Testis (tissue), 2 donors: ENCODE measurements at regions not wholly inside any gene's neighbourhood (a gene's known extent, or its start where the extent isn't known, plus 50 kb on each side); places are given as distances from the start of the nearest gene placed in this dataset.

ENCODE experiments used
- POLR2A ChIP-seq: fragments of 450-650 bp; IDR thresholded peaks from one replicate; pipeline ENCODE4 v1.6.1; 2017; ENCODE audit warnings: antibody characterized with exemption, mild to moderate bottlenecking, moderate library complexity
- TF ChIP-seq, protein P1 (sequence below), 3 experiments: fragments of 450-650 bp in 2 of 3; fragments of 200-600 bp in 1 of 3; sonication (generic) in 1 of 3; IDR thresholded peaks; one replicate each; pipeline ENCODE4 v1.5.1; 2016 to 2019; ENCODE audit warnings: antibody characterized with exemption in 3 of 3, mild to moderate bottlenecking in 2 of 3, moderate library complexity in 1 of 3

DNA sequence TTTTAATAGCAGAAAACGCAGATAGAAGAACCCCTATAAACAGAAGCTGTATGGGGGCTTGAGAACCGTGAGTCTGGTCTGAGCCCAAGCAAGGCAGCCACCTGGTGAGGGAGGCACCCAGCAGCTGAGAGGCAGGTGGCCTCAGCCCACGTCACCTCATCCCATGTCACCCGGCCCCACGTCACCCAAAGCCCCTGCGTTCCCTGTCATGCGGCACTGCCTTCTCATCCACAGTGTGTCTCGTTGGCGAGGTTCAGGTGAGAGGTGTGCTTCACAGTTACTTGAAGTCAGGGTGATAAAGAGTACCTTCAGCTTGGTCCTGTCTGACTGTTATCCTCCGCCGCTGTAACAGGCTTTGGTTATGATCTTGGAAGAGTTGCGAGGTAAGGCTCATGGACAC lies 80.6 kb upstream of the IRX4 start:
- TF ChIP-seq, protein P1, sequence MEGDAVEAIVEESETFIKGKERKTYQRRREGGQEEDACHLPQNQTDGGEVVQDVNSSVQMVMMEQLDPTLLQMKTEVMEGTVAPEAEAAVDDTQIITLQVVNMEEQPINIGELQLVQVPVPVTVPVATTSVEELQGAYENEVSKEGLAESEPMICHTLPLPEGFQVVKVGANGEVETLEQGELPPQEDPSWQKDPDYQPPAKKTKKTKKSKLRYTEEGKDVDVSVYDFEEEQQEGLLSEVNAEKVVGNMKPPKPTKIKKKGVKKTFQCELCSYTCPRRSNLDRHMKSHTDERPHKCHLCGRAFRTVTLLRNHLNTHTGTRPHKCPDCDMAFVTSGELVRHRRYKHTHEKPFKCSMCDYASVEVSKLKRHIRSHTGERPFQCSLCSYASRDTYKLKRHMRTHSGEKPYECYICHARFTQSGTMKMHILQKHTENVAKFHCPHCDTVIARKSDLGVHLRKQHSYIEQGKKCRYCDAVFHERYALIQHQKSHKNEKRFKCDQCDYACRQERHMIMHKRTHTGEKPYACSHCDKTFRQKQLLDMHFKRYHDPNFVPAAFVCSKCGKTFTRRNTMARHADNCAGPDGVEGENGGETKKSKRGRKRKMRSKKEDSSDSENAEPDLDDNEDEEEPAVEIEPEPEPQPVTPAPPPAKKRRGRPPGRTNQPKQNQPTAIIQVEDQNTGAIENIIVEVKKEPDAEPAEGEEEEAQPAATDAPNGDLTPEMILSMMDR (IDR thresholded peaks at IDR 0.05), result no peak
- no peak for TF ChIP-seq POLR2A
